KMS-11 (cell line): ENCODE measurements at regions not wholly inside any gene's neighbourhood (a gene's known extent, or its start where the extent isn't known, plus 50 kb on each side); places are given as distances from the start of the nearest gene placed in this dataset.
"Not testable (repeated sequence)": the region's sequence is repeated elsewhere in the genome, so short reads cannot be mapped to it uniquely, and the experiment has no call there.

Experiments used
- H2AFZ ChIP-seq: fragments of 200-600 bp; sonication (generic); 2 replicates; pipeline ENCODE4 v1.6.1; 2016; ENCODE audit warnings: antibody characterized with exemption, mixed run types, low read depth
- H3K27ac ChIP-seq: fragments of 200-600 bp; sonication (generic); 2 replicates; pipeline ENCODE4 v1.6.1; 2016; ENCODE audit warnings: mild to moderate bottlenecking, mixed run types
- H3K27me3 ChIP-seq: fragments of 200-600 bp; sonication (generic); 2 replicates; pipeline ENCODE4 v1.6.1; 2017; ENCODE audit warnings: mild to moderate bottlenecking, low read depth, mixed run types, moderate library complexity; ENCODE audit not compliant: insufficient read depth
- H3K36me3 ChIP-seq: fragments of 200-600 bp; sonication (generic); 2 replicates; pipeline ENCODE4 v1.6.1; 2017; ENCODE audit warnings: mild to moderate bottlenecking, mixed run types; ENCODE audit not compliant: insufficient read depth
- H3K4me1 ChIP-seq: fragments of 200-600 bp; sonication (generic); 2 replicates; pipeline ENCODE4 v1.6.1; 2016; ENCODE audit warnings: mild to moderate bottlenecking, low read depth, mixed run types; ENCODE audit not compliant: poor library complexity, severe bottlenecking
- H3K4me2 ChIP-seq: fragments of 200-600 bp; sonication (generic); 2 replicates; pipeline ENCODE4 v1.7.0; 2016; ENCODE audit warnings: mild to moderate bottlenecking, mixed run types
- H3K4me3 ChIP-seq: fragments of 200-600 bp; sonication (generic); IDR thresholded peaks from 2 replicates; pipeline ENCODE4 v1.6.1; 2017; ENCODE audit warnings: low read depth, low read length, mixed read lengths; ENCODE audit not compliant: insufficient read depth
- H3K79me2 ChIP-seq: fragments of 200-600 bp; sonication (generic); 2 replicates; pipeline ENCODE4 v1.6.1; 2016; ENCODE audit warnings: low read depth, mixed run types; ENCODE audit not compliant: insufficient read depth
- H3K9ac ChIP-seq: fragments of 200-600 bp; sonication (generic); 2 replicates; pipeline ENCODE4 v1.6.1; 2016; ENCODE audit warnings: mild to moderate bottlenecking, mixed run types
- H4K20me1 ChIP-seq: fragments of 200-600 bp; sonication (generic); 2 replicates; pipeline ENCODE4 v1.6.1; 2016; ENCODE audit warnings: mild to moderate bottlenecking, mixed run types; ENCODE audit not compliant: insufficient read depth
- CTCF ChIP-seq: fragments of 200-600 bp; sonication (generic); conservative IDR thresholded peaks from 2 replicates; pipeline ENCODE4 v1.6.1; 2017; ENCODE audit warnings: low read depth, mild to moderate bottlenecking, antibody characterized with exemption, low read length, moderate library complexity, mixed read lengths

GRCh38 chr17:22718689-22719088, 1026.4 kb downstream of the KCNJ18 start:
- H3K27ac ChIP-seq = no peak overlapping the region
- no peak for TF ChIP-seq CTCF
- H3K9ac ChIP-seq = no peak overlapping the region
- H3K4me2 ChIP-seq = no peak overlapping the region
- no peaks in the 10 kb centered on the region for H3K79me2 ChIP-seq
- no peaks in the 10 kb centered on the region for H4K20me1 ChIP-seq
- H2AFZ ChIP-seq = no peak overlapping the region
- no peaks in the 10 kb centered on the region for H3K27me3 ChIP-seq
- no peaks in the 10 kb centered on the region for H3K36me3 ChIP-seq
- H3K4me3 ChIP-seq = no peak overlapping the region
- no peaks in the 10 kb centered on the region for H3K4me1 ChIP-seq

GRCh38 chr17:22741066-22741465, 1048.7 kb downstream of the KCNJ18 start:
- not testable (repeated sequence) for H2AFZ ChIP-seq, H3K36me3 ChIP-seq, H3K79me2 ChIP-seq, H4K20me1 ChIP-seq, H3K4me1 ChIP-seq, H3K27ac ChIP-seq, H3K4me2 ChIP-seq, H3K4me3 ChIP-seq, H3K27me3 ChIP-seq, H3K9ac ChIP-seq
